GM12801 (cell line): ENCODE measurements at regions not wholly inside any gene's neighbourhood (a gene's known extent, or its start where the extent isn't known, plus 50 kb on each side); places are given as distances from the start of the nearest gene placed in this dataset.

Source experiments
- CTCF ChIP-seq: IDR thresholded peaks from one replicate; pipeline ENCODE4 v1.5.1; 2011; ENCODE audit warnings: control low read depth; ENCODE audit not compliant: insufficient read length; ENCODE audit errors: extremely low read depth

- no peak for TF ChIP-seq CTCF
These were observed 202.2 kb downstream of the RAMP3 start for GRCh38 chr7:45359776-45360175.

GRCh38 chr7:45363669-45364068 lies 206.1 kb downstream of the RAMP3 start:
- no peak for TF ChIP-seq CTCF

GRCh38 chr7:45365341-45365740 lies 207.8 kb downstream of the RAMP3 start:
- no peak for TF ChIP-seq CTCF

- no peak for TF ChIP-seq CTCF
These were observed 207.7 kb upstream of the ADCY1 start for GRCh38 chr7:45366475-45366874.

GRCh38 chr7:45367026-45367425 lies 207.1 kb upstream of the ADCY1 start:
- TF ChIP-seq CTCF, result no peak

GRCh38 chr7:45368129-45368807 lies 205.9 kb upstream of the ADCY1 start:
- TF ChIP-seq CTCF, result no peak

GRCh38 chr7:45384499-45384898 lies 189.7 kb upstream of the ADCY1 start:
- no peak for TF ChIP-seq CTCF
